Keratinocyte (primary cell): ENCODE measurements at regions not wholly inside any gene's neighbourhood (a gene's known extent, or its start where the extent isn't known, plus 50 kb on each side); places are given as distances from the start of the nearest gene placed in this dataset.

Source experiments
- DNase-seq: peaks from one replicate; pipeline ENCODE4 v3.0.0-alpha.2; 2011; ENCODE audit warnings: low read depth, missing footprints, low spot score
- FAIRE-seq: peaks from 2 replicates; lab custom pipeline; 2011; peaks lifted over from hg19 to GRCh38; lab: Jason Lieb, UNC
- H2AFZ ChIP-seq: 2 replicates; pipeline ENCODE4 v1.6.0; 2012; ENCODE audit warnings: low read length, control low read depth, inconsistent platforms; ENCODE audit not compliant: control insufficient read depth
- H3K27ac ChIP-seq: 2 replicates; pipeline ENCODE4 v1.5.1; 2011; ENCODE audit warnings: low read length; ENCODE audit not compliant: control insufficient read depth, insufficient read depth
- H3K27me3 ChIP-seq: 3 replicates; pipeline ENCODE4 v1.6.0; 2011; ENCODE audit warnings: low read length; ENCODE audit not compliant: control insufficient read depth, insufficient read depth; ENCODE audit errors: extremely low read depth
- H3K36me3 ChIP-seq, 2 experiments: 2 replicates in 1 of 2; 3 replicates in 1 of 2; pipeline ENCODE4 v1.5.1; 2011; ENCODE audit warnings: low read length in 2 of 2, mild to moderate bottlenecking in 1 of 2; ENCODE audit not compliant: control insufficient read depth in 2 of 2, insufficient read depth in 2 of 2; ENCODE audit errors: extremely low read depth in 1 of 2
- H3K4me1 ChIP-seq: 3 replicates; pipeline ENCODE4 v1.5.1; 2011; ENCODE audit warnings: low read length; ENCODE audit not compliant: control insufficient read depth, insufficient read depth; ENCODE audit errors: extremely low read depth
- H3K4me2 ChIP-seq: 3 replicates; pipeline ENCODE4 v1.6.0; 2011; ENCODE audit warnings: low read depth, low read length; ENCODE audit not compliant: control insufficient read depth, insufficient read depth; ENCODE audit errors: extremely low read depth
- H3K4me3 ChIP-seq, 3 experiments: fragments of 200-600 bp in 1 of 3; sonication (generic) in 1 of 3; 2 replicates in 2 of 3; 3 replicates in 1 of 3; pipeline ENCODE4 v1.5.1; 2011 to 2016; ENCODE audit warnings: low read length in 3 of 3, mild to moderate bottlenecking in 3 of 3, control low read depth in 2 of 3, inconsistent platforms in 1 of 3, low read depth in 1 of 3, mixed read lengths in 1 of 3, mixed run types in 1 of 3, moderate library complexity in 1 of 3; ENCODE audit not compliant: control insufficient read depth in 2 of 3, insufficient read depth in 2 of 3; ENCODE audit errors: extremely low read depth in 1 of 3
- H3K79me2 ChIP-seq: 2 replicates; pipeline ENCODE4 v1.6.0; 2012; ENCODE audit warnings: low read length; ENCODE audit not compliant: control insufficient read depth, insufficient read depth
- H3K9ac ChIP-seq: 3 replicates; pipeline ENCODE4 v1.6.0; 2011; ENCODE audit warnings: low read length; ENCODE audit not compliant: control insufficient read depth, insufficient read depth; ENCODE audit errors: extremely low read depth
- H3K9me1 ChIP-seq: 3 replicates; pipeline ENCODE4 v1.6.0; 2011; ENCODE audit warnings: low read length; ENCODE audit not compliant: control insufficient read depth, insufficient read depth; ENCODE audit errors: extremely low read depth
- H3K9me3 ChIP-seq: 2 replicates; pipeline ENCODE4 v1.5.1; 2012; ENCODE audit warnings: low read depth, low read length; ENCODE audit not compliant: control insufficient read depth
- H4K20me1 ChIP-seq: 3 replicates; pipeline ENCODE4 v1.6.0; 2011; ENCODE audit warnings: low read length; ENCODE audit not compliant: control insufficient read depth, insufficient read depth; ENCODE audit errors: extremely low read depth
- CTCF ChIP-seq, 3 experiments: IDR thresholded peaks in 1 of 3; conservative IDR thresholded peaks in 1 of 3; optimal IDR thresholded peaks in 1 of 3; 2 replicates in 2 of 3; 3 replicates in 1 of 3; pipeline versions ENCODE3 to v1.5.1; 2011; ENCODE audit warnings: low read length in 3 of 3, mild to moderate bottlenecking in 3 of 3, moderate library complexity in 2 of 3, control low read depth in 1 of 3, inconsistent platforms in 1 of 3; ENCODE audit not compliant: insufficient read depth in 2 of 3; ENCODE audit errors: extremely low read depth in 1 of 3
- EZH2 ChIP-seq: IDR thresholded peaks from one replicate; pipeline ENCODE4 v1.6.1; 2012; ENCODE audit warnings: inconsistent platforms, mild to moderate bottlenecking, low read length, moderate library complexity
- dilution Hi-C: fragments of 300-500 bp; cut with MboI; formaldehyde crosslinking; loops from one replicate; pipeline ENCODE4 v1.7.0; 2020; ENCODE audit warnings: low sequenced_read_pairs; ENCODE audit not compliant: extremely low pct_ligation_motif_present

GRCh38 chr2:34387536-34387935 is 788.4 kb upstream of the FAM98A start:
- no peaks in the 10 kb centered on the region for H3K79me2 ChIP-seq
- no peaks in the 10 kb centered on the region for H3K9me1 ChIP-seq
- no peak for FAIRE-seq

DNA sequence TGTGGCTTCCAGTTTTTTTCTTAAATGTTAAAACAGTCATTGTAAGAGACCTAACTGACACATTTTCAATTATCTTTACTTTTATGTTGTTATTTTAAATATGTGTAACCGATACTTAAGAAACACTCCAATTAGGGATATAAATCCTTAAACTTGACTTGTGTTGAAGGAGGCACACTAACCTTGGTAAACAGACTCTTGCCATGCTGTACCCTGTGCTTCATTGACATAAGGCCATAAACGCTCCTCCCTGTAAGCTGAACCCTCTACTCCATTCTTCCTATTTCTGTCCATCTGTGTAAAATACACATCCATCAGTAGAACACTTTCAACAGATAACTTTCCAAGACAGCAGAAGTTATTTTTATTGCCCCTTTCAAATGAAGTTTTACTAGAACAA is 780.5 kb upstream of the FAM98A start:
- H3K36me3 ChIP-seq: no peaks in the 10 kb centered on the region
- no peaks in the 10 kb centered on the region for H3K9me1 ChIP-seq
- FAIRE-seq (no peak), DNase-seq (no peak)
- no peak overlapping the region for H3K9ac ChIP-seq
- no peak overlapping the region for H3K4me3 ChIP-seq
- no peaks in the 10 kb centered on the region for H3K27me3 ChIP-seq
- dilution Hi-C loops: no loop called here
- no peaks in the 10 kb centered on the region for H3K4me1 ChIP-seq
- no peaks in the 10 kb centered on the region for H4K20me1 ChIP-seq
- TF ChIP-seq EZH2 (no peak), CTCF (optimal IDR thresholded peaks at IDR 0.05 in 1 of 3, IDR thresholded peaks at IDR 0.05 in 1 of 3, conservative IDR thresholded peaks at IDR 0.05 in 1 of 3; ENCODE audit: extremely low read depth in 1 of 3, insufficient read depth in 2 of 3, low read length in 3 of 3) (no peak)
- H2AFZ ChIP-seq: no peak overlapping the region
- no peak overlapping the region for H3K4me2 ChIP-seq
- no peaks in the 10 kb centered on the region for H3K9me3 ChIP-seq
- H3K79me2 ChIP-seq: no peaks in the 10 kb centered on the region
- H3K27ac ChIP-seq: no peak overlapping the region

More at GRCh38 chr2:34387536-34387935, 788.4 kb upstream of the FAM98A start:
- Histone ChIP-seq H3K9ac (no peak overlapping the region), H3K4me3 (no peak overlapping the region), H4K20me1 (no peaks in the 10 kb centered on the region), H3K27ac (no peak overlapping the region), H3K4me2 (no peak overlapping the region), H3K36me3 (no peaks in the 10 kb centered on the region), H3K4me1 (no peaks in the 10 kb centered on the region), H3K27me3 (no peaks in the 10 kb centered on the region), H2AFZ (no peak overlapping the region), H3K9me3 (no peaks in the 10 kb centered on the region)
- TF ChIP-seq CTCF (optimal IDR thresholded peaks at IDR 0.05 in 1 of 3, IDR thresholded peaks at IDR 0.05 in 1 of 3, conservative IDR thresholded peaks at IDR 0.05 in 1 of 3; ENCODE audit: extremely low read depth in 1 of 3, insufficient read depth in 2 of 3, low read length in 3 of 3) (no peak), EZH2 (no peak)
- dilution Hi-C loops: no loop called here
- DNase-seq: no peak
